PFSK-1 (cell line): ENCODE measurements at regions not wholly inside any gene's neighbourhood (a gene's known extent, or its start where the extent isn't known, plus 50 kb on each side); places are given as distances from the start of the nearest gene placed in this dataset.

Source experiments
- FOXP2 ChIP-seq: optimal IDR thresholded peaks from 2 replicates; pipeline ENCODE3; 2011; ENCODE audit warnings: borderline replicate concordance, control low read depth, inconsistent platforms; ENCODE audit not compliant: insufficient read depth; ENCODE audit errors: extremely low read length, extremely low read depth
- POLR2AphosphoS5 ChIP-seq: IDR thresholded peaks from 2 replicates; pipeline ENCODE4 v1.6.1; 2012; ENCODE audit warnings: low read depth, mild to moderate bottlenecking, control low read depth, low read length, moderate library complexity
- REST ChIP-seq, 2 experiments: IDR thresholded peaks; 2 replicates each; pipeline versions ENCODE4 v1.6.1 to v1.8.0; 2011 to 2012; ENCODE audit warnings: low read depth in 2 of 2, low read length in 2 of 2, control low read depth in 1 of 2, inconsistent platforms in 1 of 2, mild to moderate bottlenecking in 1 of 2, moderate library complexity in 1 of 2; ENCODE audit not compliant: insufficient read depth in 1 of 2
- SIN3A ChIP-seq: IDR thresholded peaks from 2 replicates; pipeline ENCODE4 v1.6.1; 2012; ENCODE audit warnings: mild to moderate bottlenecking, low read length, moderate library complexity, borderline replicate concordance; ENCODE audit not compliant: insufficient read depth
- TAF1 ChIP-seq: IDR thresholded peaks from 2 replicates; pipeline ENCODE4 v1.6.1; 2012; ENCODE audit warnings: low read length, control low read depth, borderline replicate concordance; ENCODE audit not compliant: insufficient read depth

GRCh38 chr22:22743128-22743760, 98.8 kb downstream of the GGTLC2 start:
- no peak for TF ChIP-seq SIN3A
- TF ChIP-seq TAF1: no peak
- TF ChIP-seq POLR2AphosphoS5: no peak
- TF ChIP-seq FOXP2: no peak
- TF ChIP-seq REST (IDR thresholded peaks at IDR 0.05; ENCODE audit: insufficient read depth in 1 of 2, low read depth in 2 of 2, low read length in 2 of 2): no peak

- TF ChIP-seq REST (IDR thresholded peaks at IDR 0.05; ENCODE audit: insufficient read depth in 1 of 2, low read depth in 2 of 2, low read length in 2 of 2) (no peak), TAF1 (no peak), FOXP2 (no peak), SIN3A (no peak), POLR2AphosphoS5 (no peak)
These were observed 100.2 kb downstream of the GGTLC2 start for GRCh38 chr22:22744412-22745224.

- no peak for TF ChIP-seq FOXP2
- TF ChIP-seq POLR2AphosphoS5: no peak
These were observed 101.0 kb downstream of the GGTLC2 start for GRCh38 chr22:22745225-22746060.

GRCh38 chr22:22746061-22746962, 101.9 kb downstream of the GGTLC2 start:
- TF ChIP-seq TAF1 (no peak), POLR2AphosphoS5 (no peak), REST (IDR thresholded peaks at IDR 0.05; ENCODE audit: insufficient read depth in 1 of 2, low read depth in 2 of 2, low read length in 2 of 2) (no peak), SIN3A (no peak)
